CD4-positive, alpha-beta memory T cell (primary cell): ENCODE measurements at regions not wholly inside any gene's neighbourhood (a gene's known extent, or its start where the extent isn't known, plus 50 kb on each side); places are given as distances from the start of the nearest gene placed in this dataset.

Source experiments
- CTCF ChIA-PET: fragments of 350-600 bp; sonication (Branson Sonifier 250); formaldehyde crosslinking; loops from one replicate; lab custom pipeline; 2021; ENCODE audit warnings: inconsistent platforms; ENCODE audit not compliant: partially characterized antibody; lab: Charles Lee
- POLR2A ChIA-PET: fragments of 350-600 bp; sonication (Branson Sonifier 250); formaldehyde crosslinking; loops from one replicate; lab custom pipeline; 2021; ENCODE audit not compliant: partially characterized antibody; lab: Charles Lee
- DNase-seq, 5 donors: peaks; one replicate each; pipeline versions ENCODE4 v3.0.0 to v3.0.0-alpha.2; 2020 to 2022; ENCODE audit warnings: mixed read lengths in 1 of 5
- H3K27ac ChIP-seq: one replicate; pipeline ENCODE4 v1.7.0; 2013; ENCODE audit warnings: low read depth, low read length
- H3K27me3 ChIP-seq: 2 replicates; pipeline ENCODE4 v1.7.0; 2013; ENCODE audit warnings: mild to moderate bottlenecking, low read length, moderate library complexity; ENCODE audit not compliant: insufficient read depth
- H3K36me3 ChIP-seq: 2 replicates; pipeline ENCODE4 v1.7.0; 2013; ENCODE audit warnings: mild to moderate bottlenecking, low read length, moderate library complexity; ENCODE audit not compliant: insufficient read depth
- H3K4me1 ChIP-seq: 2 replicates; pipeline ENCODE4 v1.7.0; 2013; ENCODE audit warnings: mild to moderate bottlenecking, low read length, moderate library complexity; ENCODE audit not compliant: insufficient read depth
- H3K4me3 ChIP-seq, 2 donors: one replicate each; pipeline ENCODE4 v1.7.0; 2013; ENCODE audit warnings: low read length in 2 of 2, mild to moderate bottlenecking in 1 of 2
- H3K9me3 ChIP-seq, 2 donors: one replicate each; pipeline ENCODE4 v1.7.0; 2013; ENCODE audit warnings: low read length in 2 of 2, control low read depth in 1 of 2; ENCODE audit not compliant: control insufficient read depth in 1 of 2
- H3K27ac Mint-ChIP-seq, 7 donors: one replicate each; pipeline ENCODE4 v1.8.0; 2020 to 2021; ENCODE audit warnings: mixed read lengths in 7 of 7, mild to moderate bottlenecking in 6 of 7, inconsistent platforms in 3 of 7, moderate library complexity in 3 of 7
- H3K27me3 Mint-ChIP-seq, 2 donors: one replicate each; pipeline ENCODE4 v1.8.0; 2020 to 2021; ENCODE audit warnings: mixed read lengths in 2 of 2
- H3K36me3 Mint-ChIP-seq, 2 donors: one replicate each; pipeline ENCODE4 v1.8.0; 2020 to 2021; ENCODE audit warnings: mixed read lengths in 2 of 2, inconsistent platforms in 1 of 2, mild to moderate bottlenecking in 1 of 2
- H3K4me1 Mint-ChIP-seq, 4 donors: one replicate each; pipeline ENCODE4 v1.8.0; 2020 to 2021; ENCODE audit warnings: mixed read lengths in 4 of 4, mild to moderate bottlenecking in 1 of 4
- H3K4me3 Mint-ChIP-seq, 8 donors: one replicate each; pipeline ENCODE4 v1.8.0; 2020 to 2021; ENCODE audit warnings: mixed read lengths in 8 of 8, mild to moderate bottlenecking in 7 of 8, moderate library complexity in 6 of 8, inconsistent platforms in 3 of 8
- H3K9me3 Mint-ChIP-seq, 8 donors: one replicate each; pipeline ENCODE4 v1.8.0; 2020 to 2021; ENCODE audit warnings: mixed read lengths in 8 of 8, mild to moderate bottlenecking in 5 of 8, inconsistent platforms in 3 of 8, moderate library complexity in 1 of 8
- intact Hi-C: fragments of 100-400 bp; cut with micrococcal nuclease; formaldehyde crosslinking; loops from one replicate; pipeline ENCODE4 v1.15.1; 2023

GRCh38 chr20:60941379-60941778 lies 310.7 kb upstream of the CDH4 start:
- intact Hi-C loops, result no loop called here
- Histone ChIP-seq H3K27me3 (no peaks in the 10 kb centered on the region), H3K4me3 (no peak overlapping the region), H3K27ac (no peak overlapping the region), H3K36me3 (no peaks in the 10 kb centered on the region), H3K4me1 (no peaks in the 10 kb centered on the region), H3K9me3 (no peaks in the 10 kb centered on the region)
- Mint-ChIP-seq H3K9me3 (peaks cover 0 to 3% (median 0%) of the 10 kb centered on the region in 8 donors), H3K36me3 (no peaks in the 10 kb centered on the region), H3K27ac (no peak overlapping the region), H3K4me1 (no peaks in the 10 kb centered on the region), H3K27me3 (peaks cover 2% of the 10 kb centered on the region in 2 donors), H3K4me3 (no peak overlapping the region)
- CTCF ChIA-PET, result no interaction called here
- POLR2A ChIA-PET, result no interaction called here
- DNase-seq, result no peak

DNA sequence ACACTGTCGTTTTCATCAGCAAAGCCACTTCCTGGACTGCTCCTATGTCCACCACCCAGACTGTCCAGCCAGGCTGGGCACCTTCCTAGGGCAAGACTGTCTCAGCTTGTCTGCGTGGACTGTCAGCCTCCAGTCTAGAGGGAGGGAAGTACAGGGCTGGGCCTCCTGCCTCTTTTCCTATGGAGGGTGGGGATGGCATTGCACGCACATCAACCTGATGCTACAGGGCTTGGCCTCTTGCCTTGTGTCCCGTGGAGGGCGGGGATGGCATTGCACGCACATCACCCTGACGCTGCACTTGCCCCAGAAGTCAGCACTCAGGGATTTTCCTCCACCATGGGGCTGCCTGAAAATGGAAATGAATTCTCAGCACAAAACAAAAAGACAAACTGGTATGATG lies 304.2 kb upstream of the CDH4 start:
- no peak for DNase-seq
- Histone ChIP-seq H3K9me3 (no peaks in the 10 kb centered on the region), H3K27me3 (no peaks in the 10 kb centered on the region), H3K27ac (no peak overlapping the region), H3K4me1 (no peaks in the 10 kb centered on the region), H3K36me3 (no peaks in the 10 kb centered on the region), H3K4me3 (no peak overlapping the region)
- Mint-ChIP-seq H3K9me3 (peaks cover 0 to 2% (median 0%) of the 10 kb centered on the region in 8 donors), H3K27me3 (peaks cover 0 to 2% of the 10 kb centered on the region in 2 donors), H3K4me3 (no peak overlapping the region), H3K36me3 (no peaks in the 10 kb centered on the region), H3K4me1 (peaks cover 0 to 4% (median 0%) of the 10 kb centered on the region in 4 donors), H3K27ac (no peak overlapping the region)
- ChIA-PET POLR2A (no interaction called here), CTCF (no interaction called here)
- intact Hi-C loops, result no loop called here

GRCh38 chr20:60948224-60948623 lies 303.8 kb upstream of the CDH4 start:
- POLR2A ChIA-PET, result no interaction called here
- H3K4me3 ChIP-seq, result no peak overlapping the region
- peaks cover 0 to 4% (median 0%) of the 10 kb centered on the region in 4 donors for H3K4me1 Mint-ChIP-seq
- H3K27ac Mint-ChIP-seq, result no peak overlapping the region
- no peaks in the 10 kb centered on the region for H3K36me3 ChIP-seq
- H3K27me3 ChIP-seq, result no peaks in the 10 kb centered on the region
- peaks cover 0 to 2% of the 10 kb centered on the region in 2 donors for H3K27me3 Mint-ChIP-seq
- intact Hi-C loops, result no loop called here
- no peaks in the 10 kb centered on the region for H3K36me3 Mint-ChIP-seq
- H3K9me3 Mint-ChIP-seq, result peaks cover 0 to 2% (median 0%) of the 10 kb centered on the region in 8 donors
- H3K4me3 Mint-ChIP-seq, result no peak overlapping the region
- CTCF ChIA-PET, result no interaction called here
- no peaks in the 10 kb centered on the region for H3K9me3 ChIP-seq
- DNase-seq, result no peak
- no peaks in the 10 kb centered on the region for H3K4me1 ChIP-seq
- H3K27ac ChIP-seq, result no peak overlapping the region

GRCh38 chr20:60950561-60950960 lies 301.5 kb upstream of the CDH4 start:
- Mint-ChIP-seq H3K27me3 (no peaks in the 10 kb centered on the region), H3K36me3 (no peaks in the 10 kb centered on the region), H3K4me3 (no peak overlapping the region), H3K27ac (no peak overlapping the region), H3K4me1 (peaks cover 0 to 4% (median 0%) of the 10 kb centered on the region in 4 donors), H3K9me3 (peaks cover 0 to 2% (median 0%) of the 10 kb centered on the region in 8 donors)
- no peak for DNase-seq
- intact Hi-C loops, result no loop called here
- Histone ChIP-seq H3K27ac (no peak overlapping the region), H3K9me3 (no peaks in the 10 kb centered on the region), H3K4me1 (no peaks in the 10 kb centered on the region), H3K4me3 (no peak overlapping the region), H3K36me3 (no peaks in the 10 kb centered on the region), H3K27me3 (no peaks in the 10 kb centered on the region)
- ChIA-PET POLR2A (no interaction called here), CTCF (no interaction called here)

- Histone ChIP-seq H3K27me3 (no peaks in the 10 kb centered on the region), H3K4me3 (no peak overlapping the region), H3K4me1 (no peaks in the 10 kb centered on the region), H3K27ac (no peak overlapping the region), H3K9me3 (no peaks in the 10 kb centered on the region), H3K36me3 (no peaks in the 10 kb centered on the region)
- no peak overlapping the region for H3K4me3 Mint-ChIP-seq
- POLR2A ChIA-PET, result no interaction called here
- intact Hi-C loops, result no loop called here
- H3K9me3 Mint-ChIP-seq, result peaks cover 0 to 2% (median 0%) of the 10 kb centered on the region in 8 donors
- CTCF ChIA-PET, result no interaction called here
- no peak for DNase-seq
- H3K27me3 Mint-ChIP-seq, result no peaks in the 10 kb centered on the region
- H3K27ac Mint-ChIP-seq, result no peak overlapping the region
- H3K4me1 Mint-ChIP-seq, result peaks cover 0 to 4% (median 0%) of the 10 kb centered on the region in 4 donors
- no peaks in the 10 kb centered on the region for H3K36me3 Mint-ChIP-seq
These were observed 301.1 kb upstream of the CDH4 start for GRCh38 chr20:60950974-60951373.

- no peak overlapping the region for H3K4me3 Mint-ChIP-seq
- CTCF ChIA-PET, result no interaction called here
- Histone ChIP-seq H3K4me3 (no peak overlapping the region), H3K9me3 (no peaks in the 10 kb centered on the region), H3K27me3 (no peaks in the 10 kb centered on the region), H3K4me1 (no peaks in the 10 kb centered on the region), H3K36me3 (no peaks in the 10 kb centered on the region), H3K27ac (no peak overlapping the region)
- H3K27ac Mint-ChIP-seq, result no peak overlapping the region
- peaks cover 0 to 4% (median 0%) of the 10 kb centered on the region in 4 donors for H3K4me1 Mint-ChIP-seq
- POLR2A ChIA-PET, result no interaction called here
- no peaks in the 10 kb centered on the region for H3K36me3 Mint-ChIP-seq
- intact Hi-C loops, result no loop called here
- H3K27me3 Mint-ChIP-seq, result no peaks in the 10 kb centered on the region
- DNase-seq, result no peak
- peaks cover 0 to 3% (median 0%) of the 10 kb centered on the region in 8 donors for H3K9me3 Mint-ChIP-seq
These were observed 299.2 kb upstream of the CDH4 start for GRCh38 chr20:60952861-60953260.

GRCh38 chr20:60953321-60953720 lies 298.7 kb upstream of the CDH4 start:
- Histone ChIP-seq H3K27me3 (no peaks in the 10 kb centered on the region), H3K27ac (no peak overlapping the region), H3K9me3 (no peaks in the 10 kb centered on the region), H3K4me1 (no peaks in the 10 kb centered on the region), H3K36me3 (no peaks in the 10 kb centered on the region), H3K4me3 (no peak overlapping the region)
- Mint-ChIP-seq H3K27me3 (no peaks in the 10 kb centered on the region), H3K4me1 (peaks cover 0 to 4% (median 0%) of the 10 kb centered on the region in 4 donors), H3K9me3 (peaks cover 0 to 5% (median 0%) of the 10 kb centered on the region in 8 donors), H3K27ac (no peak overlapping the region), H3K4me3 (no peak overlapping the region), H3K36me3 (no peaks in the 10 kb centered on the region)
- intact Hi-C loops, result no loop called here
- POLR2A ChIA-PET, result no interaction called here
- CTCF ChIA-PET, result no interaction called here
- DNase-seq, result no peak

DNA sequence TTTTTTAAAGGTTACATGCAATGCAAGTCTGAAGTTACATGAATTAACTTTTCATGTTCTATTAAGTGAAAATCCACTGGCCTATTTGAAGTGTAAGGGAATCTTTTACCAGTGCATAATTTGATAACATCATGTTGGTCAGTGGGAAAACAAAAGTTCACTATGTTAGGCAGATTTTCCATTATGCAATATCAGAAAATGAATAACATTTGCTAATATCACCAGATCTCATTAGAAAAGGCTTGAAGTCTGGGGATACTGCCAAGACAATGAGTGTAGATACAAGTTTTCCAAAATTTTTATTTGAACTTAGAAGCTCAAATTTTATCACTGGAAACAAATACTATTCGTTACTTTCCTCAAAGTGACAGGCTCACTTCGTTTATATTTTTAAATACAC lies 296.4 kb upstream of the CDH4 start:
- Mint-ChIP-seq H3K9me3 (peaks cover 0 to 5% (median 2%) of the 10 kb centered on the region in 8 donors), H3K27ac (no peak overlapping the region), H3K4me3 (no peak overlapping the region), H3K36me3 (no peaks in the 10 kb centered on the region), H3K4me1 (no peaks in the 10 kb centered on the region), H3K27me3 (no peaks in the 10 kb centered on the region)
- intact Hi-C loops, result no loop called here
- no peaks in the 10 kb centered on the region for H3K4me1 ChIP-seq
- no peak overlapping the region for H3K4me3 ChIP-seq
- H3K27ac ChIP-seq, result no peak overlapping the region
- H3K27me3 ChIP-seq, result no peaks in the 10 kb centered on the region
- ChIA-PET POLR2A (no interaction called here), CTCF (no interaction called here)
- H3K9me3 ChIP-seq, result no peaks in the 10 kb centered on the region
- no peaks in the 10 kb centered on the region for H3K36me3 ChIP-seq
- DNase-seq, result no peak
